GM21529 (cell line): ENCODE measurements at regions not wholly inside any gene's neighbourhood (a gene's known extent, or its start where the extent isn't known, plus 50 kb on each side); places are given as distances from the start of the nearest gene placed in this dataset.
"Not testable (repeated sequence)": the region's sequence is repeated elsewhere in the genome, so short reads cannot be mapped to it uniquely, and the experiment has no call there.

Source experiments
- ATAC-seq: cut with Tn5 transposase; IDR thresholded peaks from one replicate; pipeline ENCODE4 v1.9.1; 2021; ENCODE audit not compliant: unreplicated experiment

DNA sequence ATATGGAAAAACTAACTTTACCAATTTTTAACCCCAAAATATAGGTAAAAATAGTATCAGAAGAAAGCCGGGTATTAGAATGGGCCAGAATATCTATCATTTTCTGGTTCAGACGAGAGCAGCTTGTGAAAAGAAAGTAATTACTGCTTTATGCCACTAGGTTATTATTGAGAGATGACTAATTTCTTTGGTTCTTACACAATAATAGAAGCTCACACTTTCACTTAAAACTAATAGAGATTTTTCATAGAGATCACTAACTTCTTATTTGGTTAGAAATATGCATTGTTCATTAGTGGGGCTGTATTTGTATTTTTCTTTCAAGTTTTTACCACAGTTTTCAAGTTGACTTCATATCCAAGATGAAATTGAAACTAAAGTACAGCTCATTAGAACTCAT lies 1241.2 kb upstream of the FLRT2 start:
- ATAC-seq = no peak

- no peak for ATAC-seq
Measured at GRCh38 chr14:84298663-84299195, 1231.2 kb upstream of the FLRT2 start.

- no peak for ATAC-seq
Measured at GRCh38 chr14:84303140-84303539, 1226.8 kb upstream of the FLRT2 start.

GRCh38 chr14:84312551-84312950 lies 1217.4 kb upstream of the FLRT2 start:
- ATAC-seq = no peak

GRCh38 chr14:84323450-84323849 lies 1206.5 kb upstream of the FLRT2 start:
- ATAC-seq = no peak

- ATAC-seq = no peak
Measured at GRCh38 chr14:84323978-84324377, 1206.0 kb upstream of the FLRT2 start.

- no peak for ATAC-seq
Measured at GRCh38 chr14:84336433-84336832, 1193.5 kb upstream of the FLRT2 start.

- ATAC-seq = no peak
Measured at GRCh38 chr14:84340938-84341337, 1189.0 kb upstream of the FLRT2 start.

DNA sequence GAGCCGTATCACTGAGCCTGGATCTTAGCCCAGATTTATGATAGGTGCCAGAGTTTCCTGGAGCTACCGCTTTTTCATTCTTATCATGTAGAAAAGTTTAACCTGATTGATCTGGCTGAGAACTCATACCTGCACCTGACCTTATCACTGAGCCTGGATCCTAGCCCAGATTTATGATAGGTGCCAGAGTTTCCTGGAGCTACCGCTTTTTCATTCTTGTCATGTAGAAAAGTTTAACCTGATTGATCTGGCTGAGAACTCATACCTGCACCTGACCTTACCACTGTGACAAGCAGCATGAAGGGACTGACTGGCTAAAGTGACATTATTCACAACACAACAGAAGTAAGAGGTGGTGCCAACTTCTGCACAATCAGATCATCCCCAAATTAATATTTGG lies 1188.1 kb upstream of the FLRT2 start:
- not testable (repeated sequence) for ATAC-seq

- no peak for ATAC-seq
Measured at GRCh38 chr14:84343656-84344055, 1186.3 kb upstream of the FLRT2 start.

GRCh38 chr14:84351646-84352045 lies 1178.3 kb upstream of the FLRT2 start:
- ATAC-seq = no peak

GRCh38 chr14:84361476-84361875 lies 1168.5 kb upstream of the FLRT2 start:
- no peak for ATAC-seq

- no peak for ATAC-seq
Measured at GRCh38 chr14:84375235-84375634, 1154.7 kb upstream of the FLRT2 start.

DNA sequence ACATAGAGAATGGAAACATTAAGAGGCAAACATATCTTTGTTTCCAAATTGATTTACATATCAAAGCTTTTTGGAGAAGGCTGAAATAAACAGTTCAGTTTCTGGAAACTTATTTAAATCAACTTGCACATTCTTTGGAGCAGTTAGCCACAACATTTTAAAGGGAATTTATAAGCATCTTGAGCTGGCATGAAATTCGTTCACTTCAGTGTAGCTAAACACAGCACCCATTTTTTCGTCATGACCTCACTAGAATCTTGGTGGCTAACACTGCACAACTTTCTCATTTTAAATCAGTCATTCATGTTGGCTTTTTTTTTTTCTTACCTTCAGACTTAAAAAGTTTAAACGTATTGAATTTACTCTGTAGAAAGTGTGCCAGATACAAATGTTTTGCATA lies 1139.9 kb upstream of the FLRT2 start:
- ATAC-seq = no peak

GRCh38 chr14:84397631-84398030 lies 1132.3 kb upstream of the FLRT2 start:
- no peak for ATAC-seq

- no peak for ATAC-seq
Measured at GRCh38 chr14:84399296-84399910, 1130.5 kb upstream of the FLRT2 start.

DNA sequence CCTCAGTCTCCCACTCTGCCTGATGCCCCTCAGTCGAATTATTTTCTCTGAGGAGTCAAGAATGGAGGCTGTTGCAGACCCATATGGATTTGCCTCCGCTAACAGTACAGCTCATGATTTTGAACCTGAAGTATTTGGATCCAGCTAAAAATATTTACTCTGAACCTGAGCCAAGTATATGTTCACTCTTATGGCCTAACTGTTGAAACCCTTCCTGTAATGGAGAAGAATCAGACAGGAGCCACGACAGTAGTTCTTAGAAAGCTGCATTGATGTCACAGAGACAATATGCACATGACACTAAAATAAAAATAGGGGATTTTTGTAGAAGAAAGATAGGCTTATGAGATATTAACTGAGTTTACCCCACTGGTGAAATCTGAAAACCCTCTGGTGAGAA lies 1128.3 kb upstream of the FLRT2 start:
- no peak for ATAC-seq

DNA sequence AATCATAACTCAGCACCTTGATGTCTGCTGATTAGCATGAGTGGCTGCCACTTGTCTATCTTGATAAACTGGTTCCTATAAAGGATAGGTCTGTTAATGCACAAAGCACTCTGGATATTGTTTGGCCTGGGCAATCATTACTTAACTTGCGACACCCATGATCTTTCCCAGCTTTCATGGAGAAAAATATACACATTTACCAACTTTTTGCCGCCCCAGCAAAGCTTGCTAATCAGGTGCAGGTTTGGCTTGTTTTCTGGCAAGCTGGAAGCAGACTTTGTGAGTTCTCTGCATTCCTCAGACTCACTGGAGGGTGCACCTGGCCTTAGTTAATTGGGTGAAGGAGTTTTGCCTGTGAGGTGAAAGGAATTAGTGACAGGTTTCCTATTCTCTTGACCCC lies 1126.4 kb upstream of the FLRT2 start:
- no peak for ATAC-seq

- no peak for ATAC-seq
Measured at GRCh38 chr14:84404246-84404645, 1125.7 kb upstream of the FLRT2 start.

DNA sequence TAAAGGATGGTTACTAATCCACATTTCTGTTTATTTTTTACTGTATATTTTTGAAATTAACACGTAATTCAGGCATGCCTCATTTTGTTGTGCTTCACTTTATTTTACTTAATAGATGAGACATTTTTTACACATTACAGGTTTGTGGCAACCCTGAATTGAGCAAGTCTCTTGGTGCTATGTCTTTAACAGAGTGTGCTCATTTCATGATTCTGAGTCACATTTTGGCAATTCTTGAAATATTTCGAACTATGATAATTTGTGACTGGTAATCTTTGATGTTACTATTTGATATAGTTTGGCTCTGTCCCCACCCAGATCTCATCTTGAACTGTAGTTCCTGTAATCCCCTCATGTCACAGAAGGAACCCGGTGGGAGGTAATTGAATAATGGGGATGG lies 1120.5 kb upstream of the FLRT2 start:
- ATAC-seq = no peak

GRCh38 chr14:84410344-84410743 lies 1119.6 kb upstream of the FLRT2 start:
- no peak for ATAC-seq

GRCh38 chr14:84420221-84420620 lies 1109.7 kb upstream of the FLRT2 start:
- ATAC-seq = no peak

- ATAC-seq = no peak
Measured at GRCh38 chr14:84421621-84422020, 1108.3 kb upstream of the FLRT2 start.
